ENCODE measurements at regions not wholly inside any gene's neighbourhood (a gene's known extent, or its start where the extent isn't known, plus 50 kb on each side); places are given as distances from the start of the nearest gene placed in this dataset.

GRCh38 chr3:182725372-182726251, 67.7 kb upstream of the ATP11B start:
- in situ Hi-C loops (cut with MboI; ENCODE audit: low pct_unique_long_range_greater_than_20kb, low sequenced_read_pairs), result no loop called here
- DNase-seq, result no peak

GRCh38 chr3:182726258-182727142, 66.8 kb upstream of the ATP11B start:
- DNase-seq, result no peak
- in situ Hi-C loops (cut with MboI; ENCODE audit: low pct_unique_long_range_greater_than_20kb, low sequenced_read_pairs), result no loop called here

- DNase-seq, result no peak
- in situ Hi-C loops (cut with MboI; ENCODE audit: low pct_unique_long_range_greater_than_20kb, low sequenced_read_pairs), result no loop called here
Observed at GRCh38 chr3:182728238-182728637, 65.1 kb upstream of the ATP11B start.

GRCh38 chr3:182729903-182730674, 63.2 kb upstream of the ATP11B start:
- in situ Hi-C loops (cut with MboI; ENCODE audit: low pct_unique_long_range_greater_than_20kb, low sequenced_read_pairs), result no loop called here
- DNase-seq, result no peak

DNA sequence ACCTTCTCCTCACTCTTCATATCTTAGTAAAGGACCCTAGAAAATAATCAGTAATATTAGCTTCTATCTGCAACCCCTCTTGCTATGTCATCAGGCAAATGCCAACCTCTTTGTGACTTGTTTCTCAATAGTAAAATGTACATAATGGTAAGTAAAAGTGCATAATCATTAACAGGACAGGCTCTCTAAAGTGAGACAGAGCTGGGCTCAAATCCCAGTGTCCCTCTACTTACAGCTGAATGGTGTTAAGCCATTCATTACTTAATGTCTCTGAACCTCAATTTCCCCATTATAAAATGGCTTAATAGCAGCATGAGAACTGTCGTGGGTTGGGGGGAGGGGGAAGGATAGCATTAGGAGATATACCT, 62.6 kb upstream of the ATP11B start:
- in situ Hi-C loops (cut with MboI; ENCODE audit: low pct_unique_long_range_greater_than_20kb, low sequenced_read_pairs), result no loop called here
- no peak for DNase-seq

- in situ Hi-C loops (cut with MboI; ENCODE audit: low pct_unique_long_range_greater_than_20kb, low sequenced_read_pairs), result no loop called here
- DNase-seq, result no peak
Observed at GRCh38 chr3:182731764-182732163, 61.5 kb upstream of the ATP11B start.

GRCh38 chr3:182732232-182733015, 60.9 kb upstream of the ATP11B start:
- no peak for DNase-seq
- in situ Hi-C loops (cut with MboI; ENCODE audit: low pct_unique_long_range_greater_than_20kb, low sequenced_read_pairs), result no loop called here

- in situ Hi-C loops (cut with MboI; ENCODE audit: low pct_unique_long_range_greater_than_20kb, low sequenced_read_pairs), result no loop called here
- DNase-seq, result no peak
Observed at GRCh38 chr3:182735672-182736071, 57.6 kb upstream of the ATP11B start.

GRCh38 chr3:182737825-182738224, 55.5 kb upstream of the ATP11B start:
- no peak for DNase-seq
- in situ Hi-C loops (cut with MboI; ENCODE audit: low pct_unique_long_range_greater_than_20kb, low sequenced_read_pairs), result no loop called here

GRCh38 chr3:182738583-182739411, 54.5 kb upstream of the ATP11B start:
- in situ Hi-C loops (cut with MboI; ENCODE audit: low pct_unique_long_range_greater_than_20kb, low sequenced_read_pairs), result no loop called here
- no peak for DNase-seq

GRCh38 chr3:182739619-182740018, 53.7 kb upstream of the ATP11B start:
- no peak for DNase-seq
- in situ Hi-C loops (cut with MboI; ENCODE audit: low pct_unique_long_range_greater_than_20kb, low sequenced_read_pairs), result no loop called here

GRCh38 chr3:182740710-182741109, 52.6 kb upstream of the ATP11B start:
- peak; percentile 5 for DNase-seq
- in situ Hi-C loops (cut with MboI; ENCODE audit: low pct_unique_long_range_greater_than_20kb, low sequenced_read_pairs), result no loop called here

GRCh38 chr3:182741214-182741613, 52.1 kb upstream of the ATP11B start:
- in situ Hi-C loops (cut with MboI; ENCODE audit: low pct_unique_long_range_greater_than_20kb, low sequenced_read_pairs), result no loop called here
- no peak for DNase-seq

Data from KBM-7 (cell line).